Lower lobe of right lung (tissue), 2 donors: ENCODE measurements at regions not wholly inside any gene's neighbourhood (a gene's known extent, or its start where the extent isn't known, plus 50 kb on each side); places are given as distances from the start of the nearest gene placed in this dataset.

Source experiments
- ATAC-seq, 2 donors: fragments of 200-7000 bp; cut with Tn5 transposase; one replicate each; pipeline ENCODE4 v1.9.1; 2020 to 2022; ENCODE audit warnings: mild to moderate bottlenecking in 2 of 2, moderate library complexity in 2 of 2
- DNase-seq: peaks from one replicate; pipeline ENCODE4 v3.0.0-alpha.2; 2020
- H3K27ac ChIP-seq: fragments of 200-600 bp; one replicate; pipeline ENCODE4 v1.8.0; 2022
- H3K27me3 ChIP-seq: fragments of 200-600 bp; one replicate; pipeline ENCODE4 v1.8.0; 2022; ENCODE audit warnings: low read depth
- H3K36me3 ChIP-seq: fragments of 200-600 bp; one replicate; pipeline ENCODE4 v1.8.0; 2022; ENCODE audit warnings: mild to moderate bottlenecking
- H3K4me1 ChIP-seq: fragments of 200-600 bp; one replicate; pipeline ENCODE4 v1.8.0; 2022
- H3K4me3 ChIP-seq: fragments of 200-600 bp; one replicate; pipeline ENCODE4 v1.8.0; 2022; ENCODE audit warnings: mild to moderate bottlenecking
- H3K9me3 ChIP-seq: fragments of 200-600 bp; one replicate; pipeline ENCODE4 v1.8.0; 2022
- intact Hi-C: fragments of 100-400 bp; cut with DNase I; formaldehyde crosslinking; loops from one replicate; pipeline ENCODE4 v1.11.0; 2022
- TF ChIP-seq, protein P1 (sequence below): fragments of 200-600 bp; IDR thresholded peaks from one replicate; pipeline ENCODE4 v1.8.0; 2022; ENCODE audit warnings: antibody characterized with exemption, mild to moderate bottlenecking
- donor health status: DM: no; HTN: yes; CAD: no; lungs with severe emphysema.

DNA sequence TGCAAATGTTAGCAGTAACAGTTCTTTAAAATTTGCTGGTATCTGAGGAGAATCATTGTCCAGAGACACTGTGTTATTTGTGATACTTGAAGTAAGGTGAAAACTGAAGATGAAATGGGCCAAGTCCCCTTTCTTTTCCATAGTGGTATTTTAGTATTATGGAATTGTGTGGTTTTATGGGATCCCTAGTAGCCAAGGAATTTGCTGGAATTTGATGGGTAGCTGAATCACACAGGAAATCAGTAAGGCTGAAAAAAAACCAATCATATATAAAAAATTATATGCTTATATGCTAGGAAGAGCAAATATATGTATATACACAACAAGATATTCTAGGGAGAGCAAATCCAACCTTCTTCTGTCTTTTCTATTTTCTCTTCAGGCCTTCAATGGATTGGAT lies 54.2 kb upstream of the TACR1 start:
- intact Hi-C loops, result no loop called here
- no peak overlapping the region for H3K4me3 ChIP-seq
- H3K36me3 ChIP-seq, result no peaks in the 10 kb centered on the region
- TF ChIP-seq, protein P1, sequence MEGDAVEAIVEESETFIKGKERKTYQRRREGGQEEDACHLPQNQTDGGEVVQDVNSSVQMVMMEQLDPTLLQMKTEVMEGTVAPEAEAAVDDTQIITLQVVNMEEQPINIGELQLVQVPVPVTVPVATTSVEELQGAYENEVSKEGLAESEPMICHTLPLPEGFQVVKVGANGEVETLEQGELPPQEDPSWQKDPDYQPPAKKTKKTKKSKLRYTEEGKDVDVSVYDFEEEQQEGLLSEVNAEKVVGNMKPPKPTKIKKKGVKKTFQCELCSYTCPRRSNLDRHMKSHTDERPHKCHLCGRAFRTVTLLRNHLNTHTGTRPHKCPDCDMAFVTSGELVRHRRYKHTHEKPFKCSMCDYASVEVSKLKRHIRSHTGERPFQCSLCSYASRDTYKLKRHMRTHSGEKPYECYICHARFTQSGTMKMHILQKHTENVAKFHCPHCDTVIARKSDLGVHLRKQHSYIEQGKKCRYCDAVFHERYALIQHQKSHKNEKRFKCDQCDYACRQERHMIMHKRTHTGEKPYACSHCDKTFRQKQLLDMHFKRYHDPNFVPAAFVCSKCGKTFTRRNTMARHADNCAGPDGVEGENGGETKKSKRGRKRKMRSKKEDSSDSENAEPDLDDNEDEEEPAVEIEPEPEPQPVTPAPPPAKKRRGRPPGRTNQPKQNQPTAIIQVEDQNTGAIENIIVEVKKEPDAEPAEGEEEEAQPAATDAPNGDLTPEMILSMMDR, result no peak
- ATAC-seq (no peak), DNase-seq (no peak)
- H3K4me1 ChIP-seq, result no peaks in the 10 kb centered on the region
- peaks cover 19% of the 10 kb centered on the region for H3K9me3 ChIP-seq
- H3K27ac ChIP-seq, result no peak overlapping the region
- no peaks in the 10 kb centered on the region for H3K27me3 ChIP-seq

GRCh38 chr2:75251896-75252295 lies 52.6 kb upstream of the TACR1 start:
- DNase-seq (no peak), ATAC-seq (no peak)
- Histone ChIP-seq H3K27ac (no peak overlapping the region), H3K9me3 (peaks cover 14% of the 10 kb centered on the region), H3K27me3 (no peaks in the 10 kb centered on the region), H3K4me3 (no peak overlapping the region), H3K36me3 (no peaks in the 10 kb centered on the region), H3K4me1 (no peaks in the 10 kb centered on the region)
- intact Hi-C loops, result no loop called here
- TF ChIP-seq, protein P1, result no peak
